ENCODE measurements at regions not wholly inside any gene's neighbourhood (a gene's known extent, or its start where the extent isn't known, plus 50 kb on each side); places are given as distances from the start of the nearest gene placed in this dataset.

DNA sequence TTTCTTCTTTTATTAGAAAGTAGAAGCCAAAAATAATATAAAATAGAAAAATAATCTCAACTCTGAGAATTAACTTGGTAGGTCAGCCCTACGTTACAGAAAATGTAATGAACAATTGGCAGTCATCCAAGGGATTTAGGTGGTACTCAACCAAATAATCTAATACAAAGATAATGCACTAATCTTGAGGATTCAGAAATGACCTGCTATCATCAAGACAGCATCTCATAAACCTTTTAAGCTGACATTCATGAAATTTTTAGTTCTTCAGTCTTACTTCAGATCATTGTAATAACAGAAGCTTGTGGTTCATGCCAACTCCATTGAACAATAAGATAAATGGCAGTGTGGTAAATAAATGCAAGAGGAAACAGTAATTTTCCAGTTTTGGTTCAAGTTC, 1058.0 kb downstream of the MAT2B start:
- Histone ChIP-seq H4K20me1 (ENCODE audit: control insufficient read depth, insufficient read depth, low read length, poor library complexity, severe bottlenecking) (no peaks in the 10 kb centered on the region), H3K4me3 (ENCODE audit: control extremely low read depth in 1 of 5, extremely low read depth in 1 of 5, insufficient read depth in 1 of 5, low read depth in 2 of 5, low read length in 4 of 5) (no peak overlapping the region), H3K9ac (ENCODE audit: low read length) (no peak overlapping the region), H3K4me2 (replicated peaks; ENCODE audit: low read depth, low read length, poor library complexity, severe bottlenecking) (no peak overlapping the region), H3K4me1 (ENCODE audit: control insufficient read depth in 2 of 2, insufficient read depth in 2 of 2, low read length in 2 of 2) (no peaks in the 10 kb centered on the region), H3K36me3 (replicated peaks in 1 of 2; ENCODE audit: control extremely low read depth in 1 of 2, control insufficient read depth in 1 of 2, extremely low read depth in 1 of 2, insufficient read depth in 2 of 2, low read length in 1 of 2) (no peaks in the 10 kb centered on the region), H2AFZ (ENCODE audit: insufficient read depth, low read depth, low read length, poor library complexity, severe bottlenecking) (no peak overlapping the region), H3K27me3 (replicated peaks in 1 of 4; ENCODE audit: control extremely low read depth in 1 of 4, control insufficient read depth in 3 of 4, insufficient read depth in 4 of 4, low read length in 3 of 4) (no peaks in the 10 kb centered on the region), H3K79me2 (ENCODE audit: control insufficient read depth, insufficient read depth, low read length) (no peaks in the 10 kb centered on the region), H3K9me3 (ENCODE audit: control extremely low read depth in 1 of 3, control insufficient read depth in 2 of 3, insufficient read depth in 1 of 3, low read length in 2 of 3) (no peaks in the 10 kb centered on the region), H3K27ac (ENCODE audit: low read length in 2 of 2) (no peak overlapping the region)
- ChIA-PET CTCF (no interaction called here), POLR2A (no interaction called here)
- Mint-ChIP-seq H3K27me3 (no peaks in the 10 kb centered on the region), H3K4me3 (no peak overlapping the region), H3K9me3 (ENCODE audit: insufficient read depth) (no peaks in the 10 kb centered on the region), H3K27ac (no peak overlapping the region), H3K4me1 (no peaks in the 10 kb centered on the region)
- ATAC-seq (ENCODE audit: low read depth), result no peak
- TF ChIP-seq, protein P1, sequence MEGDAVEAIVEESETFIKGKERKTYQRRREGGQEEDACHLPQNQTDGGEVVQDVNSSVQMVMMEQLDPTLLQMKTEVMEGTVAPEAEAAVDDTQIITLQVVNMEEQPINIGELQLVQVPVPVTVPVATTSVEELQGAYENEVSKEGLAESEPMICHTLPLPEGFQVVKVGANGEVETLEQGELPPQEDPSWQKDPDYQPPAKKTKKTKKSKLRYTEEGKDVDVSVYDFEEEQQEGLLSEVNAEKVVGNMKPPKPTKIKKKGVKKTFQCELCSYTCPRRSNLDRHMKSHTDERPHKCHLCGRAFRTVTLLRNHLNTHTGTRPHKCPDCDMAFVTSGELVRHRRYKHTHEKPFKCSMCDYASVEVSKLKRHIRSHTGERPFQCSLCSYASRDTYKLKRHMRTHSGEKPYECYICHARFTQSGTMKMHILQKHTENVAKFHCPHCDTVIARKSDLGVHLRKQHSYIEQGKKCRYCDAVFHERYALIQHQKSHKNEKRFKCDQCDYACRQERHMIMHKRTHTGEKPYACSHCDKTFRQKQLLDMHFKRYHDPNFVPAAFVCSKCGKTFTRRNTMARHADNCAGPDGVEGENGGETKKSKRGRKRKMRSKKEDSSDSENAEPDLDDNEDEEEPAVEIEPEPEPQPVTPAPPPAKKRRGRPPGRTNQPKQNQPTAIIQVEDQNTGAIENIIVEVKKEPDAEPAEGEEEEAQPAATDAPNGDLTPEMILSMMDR (IDR thresholded peaks at IDR 0.05), result no peak
- TF ChIP-seq EZH2 (IDR thresholded peaks at IDR 0.05; ENCODE audit: borderline replicate concordance, insufficient read depth, low read depth, low read length, poor library complexity, severe bottlenecking), result no peak
- WGBS (ENCODE audit: insufficient coverage), result no CpG with 5 or more reads among the region's 1 CpG
- intact Hi-C loops (cut with micrococcal nuclease), result no loop called here
- DNase-seq, result no peak

- H3K4me2 ChIP-seq (replicated peaks; ENCODE audit: low read depth, low read length, poor library complexity, severe bottlenecking), result no peak overlapping the region
- no CpG with 5 or more reads among the region's 2 CpGs for WGBS (ENCODE audit: insufficient coverage)
- ChIA-PET CTCF (no interaction called here), POLR2A (no interaction called here)
- H3K36me3 ChIP-seq (replicated peaks in 1 of 2; ENCODE audit: control extremely low read depth in 1 of 2, control insufficient read depth in 1 of 2, extremely low read depth in 1 of 2, insufficient read depth in 2 of 2, low read length in 1 of 2), result no peaks in the 10 kb centered on the region
- Mint-ChIP-seq H3K27ac (no peak overlapping the region), H3K4me1 (no peaks in the 10 kb centered on the region), H3K4me3 (no peak overlapping the region), H3K27me3 (no peaks in the 10 kb centered on the region), H3K9me3 (ENCODE audit: insufficient read depth) (peaks cover 2% of the 10 kb centered on the region)
- H3K79me2 ChIP-seq (ENCODE audit: control insufficient read depth, insufficient read depth, low read length), result no peaks in the 10 kb centered on the region
- TF ChIP-seq EZH2 (IDR thresholded peaks at IDR 0.05; ENCODE audit: borderline replicate concordance, insufficient read depth, low read depth, low read length, poor library complexity, severe bottlenecking), result no peak
- TF ChIP-seq, protein P1 (IDR thresholded peaks at IDR 0.05), result no peak
- H3K9ac ChIP-seq (ENCODE audit: low read length), result no peak overlapping the region
- no peak overlapping the region for H3K4me3 ChIP-seq (ENCODE audit: control extremely low read depth in 1 of 5, extremely low read depth in 1 of 5, insufficient read depth in 1 of 5, low read depth in 2 of 5, low read length in 4 of 5)
- ATAC-seq (ENCODE audit: low read depth) (no peak), DNase-seq (no peak)
- H3K27me3 ChIP-seq (replicated peaks in 1 of 4; ENCODE audit: control extremely low read depth in 1 of 4, control insufficient read depth in 3 of 4, insufficient read depth in 4 of 4, low read length in 3 of 4), result no peaks in the 10 kb centered on the region
- H3K4me1 ChIP-seq (ENCODE audit: control insufficient read depth in 2 of 2, insufficient read depth in 2 of 2, low read length in 2 of 2), result no peaks in the 10 kb centered on the region
- H3K9me3 ChIP-seq (ENCODE audit: control extremely low read depth in 1 of 3, control insufficient read depth in 2 of 3, insufficient read depth in 1 of 3, low read length in 2 of 3), result no peaks in the 10 kb centered on the region
- intact Hi-C loops (cut with micrococcal nuclease), result no loop called here
- H3K27ac ChIP-seq (ENCODE audit: low read length in 2 of 2), result no peak overlapping the region
- H4K20me1 ChIP-seq (ENCODE audit: control insufficient read depth, insufficient read depth, low read length, poor library complexity, severe bottlenecking), result no peaks in the 10 kb centered on the region
- no peak overlapping the region for H2AFZ ChIP-seq (ENCODE audit: insufficient read depth, low read depth, low read length, poor library complexity, severe bottlenecking)
Measured at GRCh38 chr5:164573397-164573796, 1068.0 kb downstream of the MAT2B start.
